Mesenchymal stem cell (in vitro differentiated cells and primary cell): ENCODE measurements at regions not wholly inside any gene's neighbourhood (a gene's known extent, or its start where the extent isn't known, plus 50 kb on each side); places are given as distances from the start of the nearest gene placed in this dataset.

Experiments used
- DNase-seq: peaks from one replicate; pipeline ENCODE4 v3.0.0-alpha.2; 2013
- H2AFZ ChIP-seq: one replicate; pipeline ENCODE4 v1.6.1; 2013; ENCODE audit warnings: low read depth, mild to moderate bottlenecking, control low read depth, inconsistent platforms, low read length, moderate library complexity
- H2AK5ac ChIP-seq: 2 replicates; pipeline ENCODE4 v1.6.1; 2013; ENCODE audit warnings: low read length, moderate library complexity, mild to moderate bottlenecking, inconsistent platforms; ENCODE audit not compliant: severe bottlenecking
- H2BK120ac ChIP-seq: one replicate; pipeline ENCODE4 v1.6.1; 2013; ENCODE audit warnings: low read depth, mild to moderate bottlenecking, inconsistent platforms, low read length, moderate library complexity
- H2BK12ac ChIP-seq, 2 experiments: one replicate each; pipeline ENCODE4 v1.6.1; 2013; ENCODE audit warnings: inconsistent platforms in 2 of 2, low read length in 2 of 2, mild to moderate bottlenecking in 2 of 2, moderate library complexity in 2 of 2, control low read depth in 1 of 2
- H2BK15ac ChIP-seq: one replicate; pipeline ENCODE4 v1.6.1; 2013; ENCODE audit warnings: mild to moderate bottlenecking, low read depth, inconsistent platforms; ENCODE audit not compliant: poor library complexity, severe bottlenecking
- H2BK5ac ChIP-seq: 2 replicates; pipeline ENCODE4 v1.6.1; 2013; ENCODE audit warnings: low read depth, mild to moderate bottlenecking, low read length, control low read depth, inconsistent platforms; ENCODE audit not compliant: poor library complexity, severe bottlenecking
- H3K14ac ChIP-seq, 2 experiments: one replicate each; pipeline ENCODE4 v1.6.1; 2013; ENCODE audit warnings: inconsistent platforms in 2 of 2, low read length in 2 of 2, control low read depth in 1 of 2, mild to moderate bottlenecking in 1 of 2, moderate library complexity in 1 of 2
- H3K18ac ChIP-seq, 2 experiments: one replicate each; pipeline ENCODE4 v1.6.1; 2013; ENCODE audit warnings: inconsistent platforms in 2 of 2, low read length in 2 of 2, control low read depth in 1 of 2, low read depth in 1 of 2, mild to moderate bottlenecking in 1 of 2
- H3K23ac ChIP-seq, 2 experiments: one replicate each; pipeline ENCODE4 v1.6.1; 2013; ENCODE audit warnings: inconsistent platforms in 2 of 2, low read length in 2 of 2, mild to moderate bottlenecking in 2 of 2, moderate library complexity in 2 of 2, control low read depth in 1 of 2
- H3K27ac ChIP-seq: 2 replicates; pipeline ENCODE4 v1.5.1; 2013; ENCODE audit warnings: mild to moderate bottlenecking, moderate library complexity, low read length, control low read depth, inconsistent platforms; ENCODE audit not compliant: poor library complexity, severe bottlenecking
- H3K27me3 ChIP-seq, 2 experiments: 2 replicates each; pipeline versions ENCODE4 v1.6.1 to v1.7.0; 2013; ENCODE audit warnings: low read length in 2 of 2, mild to moderate bottlenecking in 2 of 2, moderate library complexity in 2 of 2, control low read depth in 1 of 2, inconsistent platforms in 1 of 2; ENCODE audit not compliant: control insufficient read depth in 1 of 2, insufficient read depth in 1 of 2
- H3K36me3 ChIP-seq, 2 experiments: 2 replicates each; pipeline versions ENCODE4 v1.6.1 to v1.7.0; 2013; ENCODE audit warnings: low read length in 2 of 2, control low read depth in 1 of 2, inconsistent platforms in 1 of 2, low read depth in 1 of 2, mild to moderate bottlenecking in 1 of 2; ENCODE audit not compliant: insufficient read depth in 2 of 2, control insufficient read depth in 1 of 2
- H3K4ac ChIP-seq, 2 experiments: one replicate each; pipeline ENCODE4 v1.6.1; 2013; ENCODE audit warnings: inconsistent platforms in 2 of 2, low read length in 2 of 2, mild to moderate bottlenecking in 2 of 2, moderate library complexity in 2 of 2, control low read depth in 1 of 2, low read depth in 1 of 2
- H3K4me1 ChIP-seq: 2 replicates; pipeline ENCODE4 v1.6.1; 2013; ENCODE audit warnings: low read depth, low read length, control low read depth; ENCODE audit not compliant: control insufficient read depth, insufficient read depth
- H3K4me2 ChIP-seq: 2 replicates; pipeline ENCODE4 v1.6.1; 2013; ENCODE audit warnings: low read length, mild to moderate bottlenecking, inconsistent platforms; ENCODE audit not compliant: poor library complexity, severe bottlenecking
- H3K4me3 ChIP-seq, 2 experiments: 2 replicates each; pipeline versions ENCODE4 v1.5.1 to v1.7.0; 2013; ENCODE audit warnings: low read length in 2 of 2, mild to moderate bottlenecking in 2 of 2, control low read depth in 1 of 2, low read depth in 1 of 2; ENCODE audit not compliant: insufficient read depth in 1 of 2
- H3K79me1 ChIP-seq: replicated peaks from 2 replicates; pipeline ENCODE4 v1.6.1; 2013; ENCODE audit warnings: mild to moderate bottlenecking, control low read depth, low read length, inconsistent platforms; ENCODE audit not compliant: poor library complexity, severe bottlenecking
- H3K9ac ChIP-seq: 2 replicates; pipeline ENCODE4 v1.7.0; 2013; ENCODE audit warnings: mild to moderate bottlenecking, low read length, moderate library complexity
- H3K9me3 ChIP-seq: 2 replicates; pipeline ENCODE4 v1.7.0; 2013; ENCODE audit warnings: mild to moderate bottlenecking, low read length; ENCODE audit not compliant: control insufficient read depth
- H4K8ac ChIP-seq: one replicate; pipeline ENCODE4 v1.6.1; 2013; ENCODE audit warnings: inconsistent platforms, mild to moderate bottlenecking, low read length, moderate library complexity
- H4K91ac ChIP-seq: one replicate; pipeline ENCODE4 v1.6.1; 2013; ENCODE audit warnings: mild to moderate bottlenecking, low read length, inconsistent platforms
- WGBS: methylation state at CpG from one replicate; pipeline ENCODE4 v1.1.7; 2013; ENCODE audit warnings: mixed read lengths; 5-methylcytosine and 5-hydroxymethylcytosine counted together

- H3K4me3 ChIP-seq: no peak overlapping the region
- H3K4ac ChIP-seq: no peak overlapping the region
- no peak overlapping the region for H3K27ac ChIP-seq
- no peak overlapping the region for H3K9ac ChIP-seq
- H3K9me3 ChIP-seq: no peaks in the 10 kb centered on the region
- no peak overlapping the region for H3K14ac ChIP-seq
- H2AFZ ChIP-seq: no peak overlapping the region
- DNase-seq: no peak
- no peak overlapping the region for H2BK15ac ChIP-seq
- H3K79me1 ChIP-seq: no peaks in the 10 kb centered on the region
- H2BK12ac ChIP-seq: no peak overlapping the region
- no peaks in the 10 kb centered on the region for H3K4me1 ChIP-seq
- no peak overlapping the region for H2AK5ac ChIP-seq
- no peak overlapping the region for H2BK5ac ChIP-seq
- no peak overlapping the region for H3K18ac ChIP-seq
- H3K23ac ChIP-seq: no peak overlapping the region
- no peak overlapping the region for H2BK120ac ChIP-seq
- H3K27me3 ChIP-seq: no peaks in the 10 kb centered on the region
- no peaks in the 10 kb centered on the region for H3K36me3 ChIP-seq
- H4K8ac ChIP-seq: no peak overlapping the region
- H3K4me2 ChIP-seq: no peak overlapping the region
- 86% methylated on average over 7 of the region's 7 CpGs for WGBS
- H4K91ac ChIP-seq: no peak overlapping the region
Measured at GRCh38 chr5:24735284-24735683, 90.5 kb upstream of the CDH10 start.

DNA sequence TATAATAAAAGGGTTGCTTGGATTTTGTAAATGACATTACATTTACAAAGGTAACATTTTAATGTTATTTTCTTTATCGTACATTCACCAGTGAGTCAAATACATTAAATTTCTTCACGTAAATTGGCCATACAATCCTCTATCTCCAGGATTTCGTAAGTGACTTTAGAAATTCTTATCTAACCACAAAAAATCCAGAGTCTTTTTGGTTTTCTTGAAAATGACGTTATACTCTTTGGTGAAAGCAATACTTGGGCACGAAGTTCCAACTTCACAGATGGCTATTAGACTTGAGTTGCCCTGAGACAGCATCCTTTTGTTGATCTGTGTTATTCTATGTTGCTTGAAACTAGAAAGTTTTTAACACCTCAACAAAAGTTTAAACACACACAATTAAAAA, 87.4 kb upstream of the CDH10 start:
- H3K4me2 ChIP-seq: no peak overlapping the region
- H3K18ac ChIP-seq: no peak overlapping the region
- no peak overlapping the region for H4K91ac ChIP-seq
- no peak overlapping the region for H3K4me3 ChIP-seq
- no peak for DNase-seq
- no peaks in the 10 kb centered on the region for H3K4me1 ChIP-seq
- H3K4ac ChIP-seq: no peak overlapping the region
- no peaks in the 10 kb centered on the region for H3K36me3 ChIP-seq
- no peak overlapping the region for H2BK120ac ChIP-seq
- no peak overlapping the region for H3K23ac ChIP-seq
- H2AK5ac ChIP-seq: no peak overlapping the region
- no peak overlapping the region for H2BK12ac ChIP-seq
- no peaks in the 10 kb centered on the region for H3K79me1 ChIP-seq
- H2AFZ ChIP-seq: no peak overlapping the region
- H3K14ac ChIP-seq: no peak overlapping the region
- H2BK5ac ChIP-seq: no peak overlapping the region
- H3K9ac ChIP-seq: no peak overlapping the region
- H2BK15ac ChIP-seq: no peak overlapping the region
- no peaks in the 10 kb centered on the region for H3K27me3 ChIP-seq
- WGBS: 84% methylated on average over 4 of the region's 5 CpGs
- no peaks in the 10 kb centered on the region for H3K9me3 ChIP-seq
- H4K8ac ChIP-seq: no peak overlapping the region
- no peak overlapping the region for H3K27ac ChIP-seq

- no peak overlapping the region for H4K8ac ChIP-seq
- H2BK15ac ChIP-seq: no peak overlapping the region
- H3K9me3 ChIP-seq: peaks cover 16% of the 10 kb centered on the region
- H2AK5ac ChIP-seq: no peak overlapping the region
- no peak overlapping the region for H4K91ac ChIP-seq
- H3K14ac ChIP-seq: no peak overlapping the region
- H3K23ac ChIP-seq: no peak overlapping the region
- no peak overlapping the region for H3K4me3 ChIP-seq
- H2AFZ ChIP-seq: no peak overlapping the region
- H3K27me3 ChIP-seq: no peaks in the 10 kb centered on the region
- H2BK5ac ChIP-seq: no peak overlapping the region
- no peak for DNase-seq
- no peak overlapping the region for H3K4ac ChIP-seq
- no peak overlapping the region for H3K27ac ChIP-seq
- no peak overlapping the region for H3K4me2 ChIP-seq
- no peak overlapping the region for H2BK120ac ChIP-seq
- H3K9ac ChIP-seq: no peak overlapping the region
- no peaks in the 10 kb centered on the region for H3K79me1 ChIP-seq
- 100% methylated on average over 1 of the region's 3 CpGs for WGBS
- no peak overlapping the region for H2BK12ac ChIP-seq
- H3K36me3 ChIP-seq: no peaks in the 10 kb centered on the region
- no peaks in the 10 kb centered on the region for H3K4me1 ChIP-seq
- no peak overlapping the region for H3K18ac ChIP-seq
Measured at GRCh38 chr5:24720743-24721142, 76.0 kb upstream of the CDH10 start.

DNA sequence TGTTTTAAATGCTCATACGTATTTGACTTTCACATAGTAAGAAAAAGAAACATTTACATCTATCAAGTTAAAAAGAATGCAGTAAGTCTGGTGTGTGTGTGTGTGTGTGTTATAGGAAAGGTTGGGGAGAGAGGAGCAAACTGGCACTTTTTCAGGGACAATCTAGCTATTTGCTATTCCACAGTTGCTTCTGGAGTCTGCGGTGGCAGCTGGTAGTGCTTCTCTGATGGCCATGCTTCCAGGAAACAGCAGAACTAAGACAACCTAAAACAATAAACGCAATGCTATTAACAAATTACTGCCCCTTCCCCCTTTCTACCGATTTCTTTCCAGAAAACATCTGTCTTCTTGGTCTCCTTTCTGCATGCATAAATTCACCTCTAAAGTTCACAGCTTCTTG, 70.0 kb upstream of the CDH10 start:
- Histone ChIP-seq H3K79me1 (no peaks in the 10 kb centered on the region), H3K4ac (no peak overlapping the region), H2AK5ac (no peak overlapping the region), H3K18ac (no peak overlapping the region), H2BK15ac (no peak overlapping the region), H2BK5ac (no peak overlapping the region), H2AFZ (no peak overlapping the region), H3K4me2 (no peak overlapping the region), H3K36me3 (no peaks in the 10 kb centered on the region), H2BK120ac (no peak overlapping the region), H4K91ac (no peak overlapping the region), H3K23ac (no peak overlapping the region), H3K4me1 (no peaks in the 10 kb centered on the region), H3K4me3 (no peak overlapping the region), H3K9me3 (no peaks in the 10 kb centered on the region), H3K27me3 (no peaks in the 10 kb centered on the region), H4K8ac (no peak overlapping the region), H3K14ac (no peak overlapping the region), H3K9ac (no peak overlapping the region), H2BK12ac (no peak overlapping the region), H3K27ac (no peak overlapping the region)
- WGBS: 71% methylated on average over 3 of the region's 4 CpGs
- peak; percentile 11 for DNase-seq
